Caki2 (cell line): ENCODE measurements at regions not wholly inside any gene's neighbourhood (a gene's known extent, or its start where the extent isn't known, plus 50 kb on each side); places are given as distances from the start of the nearest gene placed in this dataset.
"Not testable (repeated sequence)": the region's sequence is repeated elsewhere in the genome, so short reads cannot be mapped to it uniquely, and the experiment has no call there.

Experiments used
- DNase-seq: peaks from one replicate; pipeline ENCODE4 v3.0.0-alpha.2; 2015; ENCODE audit warnings: low read depth
- in situ Hi-C: cut with HindIII; loops from 2 replicates; pipeline ENCODE4 v1.10.0; 2016; ENCODE audit warnings: low sequenced_read_pairs, low pct_unique_long_range_greater_than_20kb, mixed read lengths

DNA sequence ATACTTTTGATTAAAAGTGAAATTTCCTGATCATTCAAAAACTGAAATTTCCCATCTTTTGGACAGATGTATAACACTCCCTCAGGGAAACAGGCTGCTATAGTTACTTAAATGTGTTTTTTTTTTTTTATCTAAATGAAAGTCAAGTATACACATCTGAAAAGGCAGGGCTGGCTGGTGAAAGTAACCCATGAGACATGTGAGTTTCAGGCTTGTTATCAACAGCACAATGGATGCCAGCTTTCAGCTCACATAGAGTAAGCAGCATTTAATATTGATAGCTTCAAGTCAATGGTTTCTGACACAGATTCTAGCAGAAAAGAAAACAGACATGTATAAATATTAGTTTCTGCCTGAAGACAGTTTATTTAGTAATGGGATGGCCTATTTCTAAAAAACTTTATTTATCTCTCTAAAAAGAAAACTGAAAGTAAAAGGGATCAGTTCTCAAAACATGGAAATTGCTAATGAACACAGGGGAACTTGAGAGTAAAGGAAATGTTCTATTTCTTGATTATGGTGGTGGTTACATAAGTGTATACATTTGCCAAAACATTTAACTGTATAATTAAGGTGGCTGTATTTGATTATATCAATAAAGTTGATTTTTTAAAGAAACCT lies 89.7 kb upstream of the CMC1 start:
- DNase-seq: no peak
- in situ Hi-C loops: no loop called here

DNA sequence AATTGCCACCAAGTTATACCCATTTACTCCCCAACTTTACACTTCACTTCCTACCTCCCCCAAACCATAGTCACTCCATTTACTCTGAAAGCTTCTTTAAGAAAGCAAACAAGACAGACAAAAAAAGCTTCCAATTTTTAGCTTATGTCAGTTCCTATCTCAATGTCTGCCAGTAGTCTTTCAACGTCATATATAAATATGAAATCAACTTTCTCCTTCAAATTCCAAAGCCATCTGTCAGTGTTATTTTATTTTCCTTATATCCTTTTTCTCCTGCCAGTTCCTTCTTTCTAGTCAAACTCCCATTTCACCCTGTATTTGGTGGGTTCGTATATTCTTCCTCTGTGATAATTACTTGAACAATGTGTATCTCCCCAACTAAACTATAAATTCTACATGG lies 85.8 kb upstream of the CMC1 start:
- in situ Hi-C loops: no loop called here
- DNase-seq: no peak

- in situ Hi-C loops, DNase-seq: not testable (repeated sequence)
Observed at GRCh38 chr3:28156599-28156998, 84.8 kb upstream of the CMC1 start.

- in situ Hi-C loops: no loop called here
- no peak for DNase-seq
Observed at GRCh38 chr3:28171962-28172361, 69.5 kb upstream of the CMC1 start.

DNA sequence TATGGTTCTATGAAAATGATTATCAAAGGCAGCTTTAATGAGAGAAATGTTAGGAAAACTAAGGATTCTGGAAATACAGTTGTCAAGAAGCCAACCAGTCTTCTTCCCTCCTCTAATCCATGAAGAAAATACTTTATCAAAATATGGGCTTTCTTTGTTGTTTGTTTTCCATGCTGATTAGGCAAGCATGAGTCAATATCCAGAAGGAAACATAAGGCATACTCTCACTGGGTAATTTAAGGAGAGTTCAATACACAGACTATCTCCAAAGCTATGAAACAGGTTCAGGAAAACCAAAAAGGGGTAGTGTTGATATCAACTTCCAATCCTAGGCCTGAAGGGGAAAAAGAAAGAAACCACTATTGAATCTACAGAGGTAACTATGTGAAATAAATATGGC lies 68.7 kb upstream of the CMC1 start:
- DNase-seq: no peak
- in situ Hi-C loops: no loop called here

DNA sequence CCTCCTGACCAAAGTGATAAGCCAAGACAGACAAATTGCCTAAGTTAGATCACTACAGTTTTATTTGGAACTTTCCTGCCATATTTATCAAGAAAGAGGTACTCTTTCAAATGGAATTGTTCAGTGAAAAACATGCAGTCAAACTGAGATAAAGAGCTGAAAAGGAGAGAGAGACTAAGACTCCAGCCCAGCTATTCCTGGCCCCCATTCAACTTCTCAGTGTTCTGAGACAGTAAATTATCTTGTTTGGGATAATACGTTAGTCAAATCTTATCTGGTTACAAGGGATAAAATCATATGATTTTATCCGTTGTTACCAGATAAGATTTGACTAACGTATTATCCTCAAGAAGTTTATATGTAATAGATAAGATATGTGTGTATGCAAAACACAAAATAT lies 67.6 kb upstream of the CMC1 start:
- in situ Hi-C loops: no loop called here
- DNase-seq: no peak

DNA sequence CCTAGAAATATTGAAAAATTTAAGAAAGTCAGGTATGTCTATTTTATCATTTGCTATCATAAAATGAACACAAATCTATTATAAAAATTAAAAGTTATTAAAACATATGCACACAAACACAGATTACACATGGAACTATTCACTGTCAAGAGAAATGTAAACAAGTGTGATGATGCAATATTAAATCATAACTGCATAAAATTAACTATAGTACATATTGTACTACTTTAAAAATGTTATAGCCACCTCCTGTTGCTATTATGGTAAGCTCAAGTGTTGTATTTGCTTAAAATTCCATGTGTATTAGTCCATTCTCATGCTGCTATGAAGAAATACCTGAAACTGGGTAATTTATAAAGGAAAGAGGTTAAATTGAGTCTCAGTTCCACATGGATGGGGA lies 54.7 kb upstream of the CMC1 start:
- DNase-seq: no peak
- in situ Hi-C loops: no loop called here

- DNase-seq: no peak
- in situ Hi-C loops: no loop called here
Observed at GRCh38 chr3:28188686-28189085, 52.7 kb upstream of the CMC1 start.

DNA sequence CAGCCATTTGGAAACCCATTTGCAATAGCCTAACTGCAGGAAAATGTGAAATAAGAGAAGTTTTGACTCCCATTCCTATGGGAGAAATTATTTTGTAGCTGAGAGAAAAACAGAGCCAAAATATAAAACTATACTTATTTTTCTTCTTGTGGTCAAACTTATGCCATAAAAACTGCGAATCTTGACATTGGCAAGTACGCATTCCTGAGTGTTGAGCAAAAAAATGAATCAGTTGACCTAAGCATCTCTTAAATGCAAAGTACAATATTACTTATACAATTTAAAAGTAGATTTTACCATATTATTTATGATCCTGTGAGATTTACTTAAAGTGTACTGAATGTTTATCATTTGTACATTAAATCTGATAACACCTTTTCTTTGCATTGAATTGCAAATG lies 50.1 kb upstream of the CMC1 start:
- in situ Hi-C loops: no loop called here

More for the DNA sequence above, 50.1 kb upstream of the CMC1 start:
- no peak for DNase-seq
